H1 (cell line): ENCODE measurements at regions not wholly inside any gene's neighbourhood (a gene's known extent, or its start where the extent isn't known, plus 50 kb on each side); places are given as distances from the start of the nearest gene placed in this dataset.

Experiments
- CTCF ChIP-seq, 3 experiments: IDR thresholded peaks; 1 replicate in 2 of 3; 2 replicates in 1 of 3; pipeline versions ENCODE4 v1.5.1 to v1.6.1; 2011; ENCODE audit warnings: low read length in 3 of 3, mild to moderate bottlenecking in 3 of 3, inconsistent platforms in 2 of 3, low read depth in 1 of 3, moderate library complexity in 1 of 3; ENCODE audit not compliant: insufficient read depth in 1 of 3; ENCODE audit errors: control extremely low read depth in 1 of 3
- EP300 ChIP-seq, 2 experiments: IDR thresholded peaks; 1 replicate in 1 of 2; 2 replicates in 1 of 2; pipeline ENCODE4 v1.6.1; 2011 to 2012; ENCODE audit warnings: low read depth in 2 of 2, low read length in 2 of 2, mild to moderate bottlenecking in 2 of 2, borderline replicate concordance in 1 of 2, inconsistent platforms in 1 of 2, moderate library complexity in 1 of 2
- POLR2A ChIP-seq, 2 experiments: IDR thresholded peaks; 1 replicate in 1 of 2; 2 replicates in 1 of 2; pipeline ENCODE4 v1.6.1; 2011; ENCODE audit warnings: low read depth in 2 of 2, low read length in 2 of 2, mild to moderate bottlenecking in 2 of 2; ENCODE audit errors: control extremely low read depth in 1 of 2
- POLR2AphosphoS5 ChIP-seq: IDR thresholded peaks from 2 replicates; pipeline ENCODE4 v1.6.1; 2011; ENCODE audit warnings: low read depth, low read length
- TCF12 ChIP-seq: IDR thresholded peaks from 2 replicates; pipeline ENCODE4 v1.6.1; 2011; ENCODE audit warnings: low read depth, mild to moderate bottlenecking, low read length

GRCh38 chr6:147016440-147016839 is 187.8 kb upstream of the STXBP5 start:
- TF ChIP-seq CTCF (IDR thresholded peaks at IDR 0.05; ENCODE audit: control extremely low read depth in 1 of 3, insufficient read depth in 1 of 3, low read depth in 1 of 3, low read length in 3 of 3) (no peak), TCF12 (no peak), POLR2AphosphoS5 (no peak), POLR2A (IDR thresholded peaks at IDR 0.05; ENCODE audit: control extremely low read depth in 1 of 2, low read depth in 2 of 2, low read length in 2 of 2) (no peak), EP300 (IDR thresholded peaks at IDR 0.05; ENCODE audit: borderline replicate concordance in 1 of 2, low read depth in 2 of 2, low read length in 2 of 2) (no peak)
